GM23338 (cell line): ENCODE measurements at regions not wholly inside any gene's neighbourhood (a gene's known extent, or its start where the extent isn't known, plus 50 kb on each side); places are given as distances from the start of the nearest gene placed in this dataset.

ENCODE experiments used
- ATAC-seq: fragments of 200-7000 bp; cut with Tn5 transposase; 3 replicates; pipeline ENCODE4 v1.9.1; 2020
- DNase-seq: peaks from one replicate; pipeline ENCODE4 v3.0.0-alpha.2; 2015; ENCODE audit warnings: low spot score
- H2AFZ ChIP-seq: fragments of 200-600 bp; sonication (generic); 2 replicates; pipeline ENCODE4 v1.8.0; 2016; ENCODE audit warnings: antibody characterized with exemption, mild to moderate bottlenecking, moderate library complexity
- H3F3A ChIP-seq: fragments of 200-600 bp; sonication (generic); replicated peaks from 2 replicates; pipeline ENCODE4 v1.8.0; 2017; ENCODE audit warnings: antibody characterized with exemption, mixed run types, low read depth
- H3K27ac ChIP-seq: fragments of 200-600 bp; sonication (generic); 2 replicates; pipeline ENCODE4 v1.6.1; 2016; ENCODE audit warnings: low read depth
- H3K27me3 ChIP-seq: fragments of 200-600 bp; sonication (generic); 2 replicates; pipeline ENCODE4 v1.8.0; 2016; ENCODE audit warnings: mild to moderate bottlenecking, mixed run types, moderate library complexity; ENCODE audit not compliant: insufficient read depth
- H3K36me3 ChIP-seq: fragments of 200-600 bp; sonication (generic); 2 replicates; pipeline ENCODE4 v1.8.0; 2016; ENCODE audit warnings: mild to moderate bottlenecking; ENCODE audit not compliant: insufficient read depth
- H3K4me1 ChIP-seq: fragments of 200-600 bp; sonication (generic); 2 replicates; pipeline ENCODE4 v1.8.0; 2016; ENCODE audit warnings: mild to moderate bottlenecking, moderate library complexity; ENCODE audit not compliant: insufficient read depth
- H3K4me2 ChIP-seq: fragments of 200-600 bp; sonication (generic); 2 replicates; pipeline ENCODE4 v1.7.1; 2017; ENCODE audit warnings: mixed run types
- H3K4me3 ChIP-seq: fragments of 200-600 bp; sonication (generic); 2 replicates; pipeline ENCODE4 v1.6.1; 2016; ENCODE audit warnings: mixed run types
- H3K79me2 ChIP-seq: fragments of 200-600 bp; sonication (generic); replicated peaks from 2 replicates; pipeline ENCODE4 v1.8.0; 2017; ENCODE audit warnings: mild to moderate bottlenecking; ENCODE audit not compliant: insufficient read depth
- H3K9me2 ChIP-seq: fragments of 200-600 bp; sonication (generic); 2 replicates; pipeline ENCODE4 v1.8.0; 2017; ENCODE audit not compliant: insufficient read depth
- H4K20me1 ChIP-seq: fragments of 200-600 bp; sonication (generic); replicated peaks from 2 replicates; pipeline ENCODE4 v1.8.0; 2017; ENCODE audit warnings: mild to moderate bottlenecking; ENCODE audit not compliant: insufficient read depth
- H3K27ac Mint-ChIP-seq: 2 replicates; pipeline ENCODE4 v1.8.0; 2020; ENCODE audit warnings: inconsistent platforms, mild to moderate bottlenecking, moderate library complexity, mixed read lengths
- H3K27me3 Mint-ChIP-seq: 3 replicates; pipeline ENCODE4 v1.8.0; 2022; ENCODE audit warnings: low read depth, mild to moderate bottlenecking, moderate library complexity, mixed read lengths, inconsistent platforms; ENCODE audit not compliant: insufficient read depth, poor library complexity
- H3K36me3 Mint-ChIP-seq: 3 replicates; pipeline ENCODE4 v1.8.0; 2021; ENCODE audit warnings: low read depth, mild to moderate bottlenecking, inconsistent platforms, moderate library complexity, mixed read lengths
- H3K4me1 Mint-ChIP-seq: 3 replicates; pipeline ENCODE4 v1.8.0; 2020; ENCODE audit warnings: mild to moderate bottlenecking, inconsistent platforms, mixed read lengths
- H3K4me3 Mint-ChIP-seq: 3 replicates; pipeline ENCODE4 v1.8.0; 2021; ENCODE audit warnings: moderate library complexity, mild to moderate bottlenecking, inconsistent platforms, mixed read lengths
- H3K9me3 Mint-ChIP-seq: 3 replicates; pipeline ENCODE4 v1.8.0; 2020; ENCODE audit warnings: moderate library complexity, mild to moderate bottlenecking, inconsistent platforms, mixed read lengths
- CREB1 ChIP-seq: fragments of 250-450 bp; sonication (Bioruptor Pico); IDR thresholded peaks from 2 replicates; pipeline ENCODE4 v1.5.0; 2020; ENCODE audit warnings: low read depth, mild to moderate bottlenecking, moderate library complexity
- CTCF ChIP-seq, 2 experiments: fragments of 200-600 bp in 1 of 2; sonication (generic) in 1 of 2; conservative IDR thresholded peaks; 2 replicates each; pipeline versions ENCODE4 v1.5.1 to v1.6.1; 2016 to 2017; ENCODE audit warnings: antibody characterized with exemption in 2 of 2, low read depth in 2 of 2, mild to moderate bottlenecking in 2 of 2, moderate library complexity in 1 of 2
- EZH2 ChIP-seq: fragments of 200-600 bp; sonication (generic); IDR thresholded peaks from one replicate; pipeline ENCODE4 v1.8.0; 2017; ENCODE audit warnings: antibody characterized with exemption, mild to moderate bottlenecking, low read depth; ENCODE audit not compliant: unreplicated experiment
- EZH2phosphoT487 ChIP-seq: fragments of 200-600 bp; sonication (generic); IDR thresholded peaks from one replicate; pipeline ENCODE4 v1.8.1; 2018; ENCODE audit warnings: antibody characterized with exemption; ENCODE audit not compliant: unreplicated experiment
- JUNB ChIP-seq: IDR thresholded peaks from one replicate; pipeline ENCODE4 v1.6.1; 2016; ENCODE audit warnings: antibody characterized with exemption; ENCODE audit not compliant: unreplicated experiment
- NANOG ChIP-seq: IDR thresholded peaks from 2 replicates; pipeline ENCODE4 v1.6.1; 2016; ENCODE audit warnings: antibody characterized with exemption, borderline replicate concordance
- POLR2AphosphoS5 ChIP-seq: IDR thresholded peaks from 2 replicates; pipeline ENCODE4 v1.6.1; 2016; ENCODE audit warnings: antibody characterized with exemption, low read depth
- REST ChIP-seq: IDR thresholded peaks from one replicate; pipeline ENCODE4 v1.6.1; 2018; ENCODE audit warnings: antibody characterized with exemption; ENCODE audit not compliant: unreplicated experiment
- STAT1 ChIP-seq: IDR thresholded peaks from one replicate; pipeline ENCODE4 v1.6.1; 2016; ENCODE audit warnings: antibody characterized with exemption; ENCODE audit not compliant: unreplicated experiment
- ZNF114 ChIP-seq: fragments of 250-450 bp; sonication (Bioruptor Pico); IDR thresholded peaks from 2 replicates; pipeline ENCODE4 v1.5.0; 2020; ENCODE audit warnings: mild to moderate bottlenecking, moderate library complexity
- ZNF331 ChIP-seq: fragments of 250-450 bp; sonication (Bioruptor Pico); IDR thresholded peaks from 2 replicates; pipeline ENCODE4 v1.5.0; 2020; ENCODE audit warnings: low read depth, mild to moderate bottlenecking, moderate library complexity
- ZNF462 ChIP-seq: fragments of 250-450 bp; sonication (Bioruptor Pico); IDR thresholded peaks from 2 replicates; pipeline ENCODE4 v1.5.0; 2020; ENCODE audit warnings: mild to moderate bottlenecking, moderate library complexity
- TF ChIP-seq, protein P1 (sequence below): IDR thresholded peaks from 2 replicates; pipeline ENCODE4 v1.6.1; 2016; ENCODE audit warnings: antibody characterized with exemption

GRCh38 chr2:220371211-220371610 lies 743.8 kb downstream of the SLC4A3 start:
- H3F3A ChIP-seq: no peaks in the 10 kb centered on the region
- peaks cover 30% of the 10 kb centered on the region for H3K4me1 ChIP-seq
- no peaks in the 10 kb centered on the region for H3K36me3 ChIP-seq
- H3K36me3 Mint-ChIP-seq: peaks cover 8% of the 10 kb centered on the region; the same call in 2 of the 3 replicates
- no peak overlapping the region for H3K4me3 Mint-ChIP-seq
- H3K27me3 ChIP-seq: no peaks in the 10 kb centered on the region
- TF ChIP-seq CREB1 (CRISPR knock-in tag): no peak
- TF ChIP-seq EZH2: no peak
- no peak for TF ChIP-seq REST
- no peak for TF ChIP-seq NANOG
- TF ChIP-seq, protein P1, sequence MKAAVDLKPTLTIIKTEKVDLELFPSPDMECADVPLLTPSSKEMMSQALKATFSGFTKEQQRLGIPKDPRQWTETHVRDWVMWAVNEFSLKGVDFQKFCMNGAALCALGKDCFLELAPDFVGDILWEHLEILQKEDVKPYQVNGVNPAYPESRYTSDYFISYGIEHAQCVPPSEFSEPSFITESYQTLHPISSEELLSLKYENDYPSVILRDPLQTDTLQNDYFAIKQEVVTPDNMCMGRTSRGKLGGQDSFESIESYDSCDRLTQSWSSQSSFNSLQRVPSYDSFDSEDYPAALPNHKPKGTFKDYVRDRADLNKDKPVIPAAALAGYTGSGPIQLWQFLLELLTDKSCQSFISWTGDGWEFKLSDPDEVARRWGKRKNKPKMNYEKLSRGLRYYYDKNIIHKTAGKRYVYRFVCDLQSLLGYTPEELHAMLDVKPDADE: no peak
- TF ChIP-seq ZNF114: no peak
- no peak for TF ChIP-seq EZH2phosphoT487
- no peak for TF ChIP-seq STAT1
- TF ChIP-seq ZNF331: no peak
- no peak for TF ChIP-seq JUNB
- TF ChIP-seq CTCF (conservative IDR thresholded peaks at IDR 0.05; ENCODE audit: low read depth in 2 of 2): no peak
- no peak for TF ChIP-seq POLR2AphosphoS5
- TF ChIP-seq ZNF462 (CRISPR knock-in tag): no peak
- DNase-seq: no peak
- no peak for ATAC-seq
- peaks cover 25% of the 10 kb centered on the region; the same call in 2 of the 3 replicates for H3K4me1 Mint-ChIP-seq
- H3K4me2 ChIP-seq: no peak overlapping the region
- H3K27ac Mint-ChIP-seq: no peak overlapping the region
- peaks cover 8% of the 10 kb centered on the region for H3K9me3 Mint-ChIP-seq
- no peaks in the 10 kb centered on the region for H3K79me2 ChIP-seq
- H3K9me2 ChIP-seq: no peaks in the 10 kb centered on the region; the same call in 1 of the 2 replicates
- no peak overlapping the region for H3K4me3 ChIP-seq
- H2AFZ ChIP-seq: no peak overlapping the region
- H3K27ac ChIP-seq: no peak overlapping the region
- no peaks in the 10 kb centered on the region for H4K20me1 ChIP-seq
- H3K27me3 Mint-ChIP-seq: no peaks in the 10 kb centered on the region
